GM23248 (cell line): ENCODE measurements at regions not wholly inside any gene's neighbourhood (a gene's known extent, or its start where the extent isn't known, plus 50 kb on each side); places are given as distances from the start of the nearest gene placed in this dataset.

Source experiments
- EZH2 ChIP-seq: fragments of 200-600 bp; sonication (generic); IDR thresholded peaks from 2 replicates; pipeline ENCODE4 v1.6.1; 2018; ENCODE audit warnings: antibody characterized with exemption, mild to moderate bottlenecking; ENCODE audit not compliant: insufficient read depth, poor library complexity, severe bottlenecking
- EZH2phosphoT487 ChIP-seq: fragments of 200-600 bp; sonication (generic); IDR thresholded peaks from 2 replicates; pipeline ENCODE4 v1.6.1; 2018; ENCODE audit warnings: antibody characterized with exemption, moderate library complexity, mild to moderate bottlenecking, low read depth; ENCODE audit not compliant: insufficient read depth

DNA sequence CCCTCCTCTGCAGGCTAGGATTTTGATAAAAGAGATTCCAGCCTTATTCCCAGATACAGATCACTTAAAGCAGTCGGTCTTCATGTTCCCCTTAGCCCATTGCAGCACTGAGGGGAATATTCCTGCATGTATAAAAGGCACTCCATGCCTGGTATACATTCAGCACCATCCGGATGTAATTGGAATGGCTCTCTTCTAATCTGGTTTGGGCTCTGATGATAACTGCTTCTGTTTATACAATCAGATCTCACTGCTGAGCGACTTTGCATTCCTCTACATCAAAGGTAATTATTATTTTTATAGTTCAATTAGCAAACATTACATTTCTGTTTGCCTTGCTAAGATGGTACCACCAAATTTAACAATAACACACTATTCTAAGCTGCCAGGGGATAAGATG is 746.9 kb upstream of the CELF4 start:
- no peak for TF ChIP-seq EZH2
- no peak for TF ChIP-seq EZH2phosphoT487
